NB4 (cell line): ENCODE measurements at regions not wholly inside any gene's neighbourhood (a gene's known extent, or its start where the extent isn't known, plus 50 kb on each side); places are given as distances from the start of the nearest gene placed in this dataset.

Experiments
- POLR2A ChIP-seq: IDR thresholded peaks from 2 replicates; pipeline ENCODE4 v1.6.1; 2011; ENCODE audit warnings: mild to moderate bottlenecking; ENCODE audit not compliant: insufficient read length; ENCODE audit errors: extremely low read depth
- TF ChIP-seq, protein P1 (sequence below): IDR thresholded peaks from one replicate; pipeline ENCODE4 v1.5.1; 2012; ENCODE audit warnings: low read depth, low read length

DNA sequence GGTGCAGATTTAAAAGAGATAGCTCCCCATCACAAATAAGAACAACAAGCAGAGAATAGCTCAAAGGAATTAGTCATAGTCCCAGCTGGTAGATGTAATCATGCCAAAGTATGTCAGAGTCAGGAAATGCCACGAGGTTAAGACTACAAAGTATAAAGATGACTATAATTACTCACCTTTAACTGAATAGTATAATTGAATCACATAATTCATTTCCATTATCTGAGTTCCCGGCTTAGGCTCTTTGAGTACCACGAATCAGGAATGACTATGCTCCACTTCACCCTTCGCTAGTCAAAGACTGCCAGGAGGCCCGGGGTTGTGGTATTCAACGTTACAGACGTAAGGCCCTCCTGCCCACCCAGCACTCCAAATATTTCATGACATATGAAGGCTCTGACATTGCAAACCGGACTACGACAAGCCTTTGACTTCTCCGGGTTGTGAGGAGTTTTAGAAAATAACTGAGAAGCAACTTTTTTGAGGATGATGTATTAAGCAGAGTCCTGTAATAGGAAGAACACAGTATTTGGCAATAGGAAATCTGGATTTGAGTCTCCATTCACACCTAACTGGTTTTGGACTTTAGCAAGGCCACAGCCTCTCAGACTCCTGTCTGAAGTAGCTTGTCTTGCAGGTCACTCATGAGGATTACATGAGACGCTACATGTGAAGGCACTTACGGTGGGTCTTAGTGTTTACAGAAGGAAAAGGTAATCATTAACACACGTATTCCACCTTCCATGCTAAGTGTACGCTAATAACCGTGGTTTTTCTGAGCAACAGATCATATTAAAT lies 64.6 kb downstream of the ENC1 start:
- TF ChIP-seq, protein P1, sequence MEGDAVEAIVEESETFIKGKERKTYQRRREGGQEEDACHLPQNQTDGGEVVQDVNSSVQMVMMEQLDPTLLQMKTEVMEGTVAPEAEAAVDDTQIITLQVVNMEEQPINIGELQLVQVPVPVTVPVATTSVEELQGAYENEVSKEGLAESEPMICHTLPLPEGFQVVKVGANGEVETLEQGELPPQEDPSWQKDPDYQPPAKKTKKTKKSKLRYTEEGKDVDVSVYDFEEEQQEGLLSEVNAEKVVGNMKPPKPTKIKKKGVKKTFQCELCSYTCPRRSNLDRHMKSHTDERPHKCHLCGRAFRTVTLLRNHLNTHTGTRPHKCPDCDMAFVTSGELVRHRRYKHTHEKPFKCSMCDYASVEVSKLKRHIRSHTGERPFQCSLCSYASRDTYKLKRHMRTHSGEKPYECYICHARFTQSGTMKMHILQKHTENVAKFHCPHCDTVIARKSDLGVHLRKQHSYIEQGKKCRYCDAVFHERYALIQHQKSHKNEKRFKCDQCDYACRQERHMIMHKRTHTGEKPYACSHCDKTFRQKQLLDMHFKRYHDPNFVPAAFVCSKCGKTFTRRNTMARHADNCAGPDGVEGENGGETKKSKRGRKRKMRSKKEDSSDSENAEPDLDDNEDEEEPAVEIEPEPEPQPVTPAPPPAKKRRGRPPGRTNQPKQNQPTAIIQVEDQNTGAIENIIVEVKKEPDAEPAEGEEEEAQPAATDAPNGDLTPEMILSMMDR = no peak
- no peak for TF ChIP-seq POLR2A
